NB4 (cell line): ENCODE measurements at regions not wholly inside any gene's neighbourhood (a gene's known extent, or its start where the extent isn't known, plus 50 kb on each side); places are given as distances from the start of the nearest gene placed in this dataset.

ENCODE experiments used
- CTCF ChIP-seq: IDR thresholded peaks from one replicate; pipeline ENCODE4 v1.5.1; 2012; ENCODE audit warnings: low read depth, low read length
- MYC ChIP-seq: IDR thresholded peaks from 2 replicates; pipeline ENCODE4 v1.6.1; 2011; ENCODE audit warnings: low read depth, low read length
- POLR2A ChIP-seq: IDR thresholded peaks from 2 replicates; pipeline ENCODE4 v1.6.1; 2011; ENCODE audit warnings: mild to moderate bottlenecking; ENCODE audit not compliant: insufficient read length; ENCODE audit errors: extremely low read depth

DNA sequence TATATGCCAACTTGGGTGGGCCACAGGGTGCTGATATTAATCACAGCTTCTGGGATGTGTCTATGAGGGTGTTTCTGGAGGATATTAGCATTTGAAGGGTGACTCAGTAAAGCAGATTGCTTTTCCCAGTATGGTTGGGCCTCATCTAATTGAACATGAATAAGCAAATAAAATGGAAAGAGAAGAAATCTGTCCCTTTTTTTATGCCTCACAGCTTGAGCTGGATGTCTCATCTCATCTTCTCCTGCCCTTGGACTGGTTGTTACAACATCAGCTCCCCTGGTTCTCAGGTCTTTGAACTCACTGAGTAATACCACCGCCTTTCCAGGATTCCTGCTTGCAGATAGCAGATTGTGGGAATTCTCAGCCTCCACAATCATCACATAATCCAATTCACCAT is 1149.2 kb downstream of the PCDH18 start:
- no peak for TF ChIP-seq CTCF
- TF ChIP-seq POLR2A: no peak
- TF ChIP-seq MYC: no peak
